ENCODE measurements at regions not wholly inside any gene's neighbourhood (a gene's known extent, or its start where the extent isn't known, plus 50 kb on each side); places are given as distances from the start of the nearest gene placed in this dataset.

DNA sequence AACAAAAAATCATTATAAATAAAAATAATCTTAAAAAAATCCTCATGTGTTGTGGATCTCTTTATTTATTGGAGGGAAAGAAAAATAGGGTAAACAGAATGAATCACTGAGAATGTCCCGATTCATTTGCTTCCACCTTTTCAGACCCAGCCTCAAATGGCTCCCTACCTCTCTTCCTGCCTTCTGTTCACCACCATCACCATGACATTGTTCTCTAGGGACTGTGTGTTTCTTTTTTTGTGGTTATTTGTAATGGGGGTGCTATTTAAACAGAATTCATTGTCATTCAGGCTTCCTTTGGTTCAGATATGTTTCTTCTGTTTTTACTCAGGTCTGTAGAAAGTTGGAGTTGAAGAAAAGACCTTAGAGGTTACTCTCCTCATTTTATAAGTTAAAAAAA lies 198.2 kb downstream of the KIF4B start:
- DNase-seq, result no peak

DNA sequence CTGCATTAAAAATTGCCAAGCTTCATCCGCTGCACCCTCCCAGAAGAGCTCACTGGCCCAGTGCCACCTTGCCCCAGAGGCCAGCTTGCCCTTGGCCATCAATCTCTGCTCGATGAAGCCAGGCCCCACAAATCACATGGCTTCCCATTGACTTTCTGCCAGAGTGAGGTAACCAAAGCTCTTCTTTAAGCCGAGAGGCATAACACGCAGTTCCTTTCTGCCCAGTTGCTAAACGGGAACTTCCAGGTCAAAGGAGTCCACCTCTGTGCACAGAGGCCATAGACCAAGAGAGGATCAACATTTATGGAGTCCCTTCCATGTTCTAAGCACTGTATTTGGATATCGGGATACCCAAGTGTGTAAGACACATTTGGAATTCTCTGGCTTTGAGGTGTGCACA lies 208.8 kb downstream of the KIF4B start:
- no peak for DNase-seq

- DNase-seq, result no peak
Measured at GRCh38 chr5:155229135-155229534, 215.6 kb downstream of the KIF4B start.

GRCh38 chr5:155239803-155240202 lies 226.2 kb downstream of the KIF4B start:
- no peak for DNase-seq

- DNase-seq, result no peak
Measured at GRCh38 chr5:155250596-155250995, 237.0 kb downstream of the KIF4B start.

DNA sequence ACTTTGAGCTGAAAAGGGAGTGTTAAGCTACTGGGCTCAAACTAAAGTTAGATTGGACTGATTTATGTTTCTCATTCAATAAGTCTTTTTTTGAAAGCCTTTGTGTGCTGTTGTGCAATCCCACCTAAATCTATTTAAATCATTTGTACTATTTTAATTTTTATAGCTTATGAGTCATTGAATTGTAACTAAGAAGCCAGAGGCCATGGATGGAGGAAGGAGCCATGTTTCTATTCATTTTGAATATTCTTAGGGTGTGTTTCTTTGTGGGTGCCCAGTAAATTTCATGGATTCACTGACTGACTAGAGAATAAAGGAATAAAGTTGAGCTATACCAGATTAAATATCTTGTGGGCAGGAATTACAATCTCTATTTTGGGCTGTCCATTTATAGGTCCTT lies 238.5 kb downstream of the KIF4B start:
- no peak for DNase-seq

DNA sequence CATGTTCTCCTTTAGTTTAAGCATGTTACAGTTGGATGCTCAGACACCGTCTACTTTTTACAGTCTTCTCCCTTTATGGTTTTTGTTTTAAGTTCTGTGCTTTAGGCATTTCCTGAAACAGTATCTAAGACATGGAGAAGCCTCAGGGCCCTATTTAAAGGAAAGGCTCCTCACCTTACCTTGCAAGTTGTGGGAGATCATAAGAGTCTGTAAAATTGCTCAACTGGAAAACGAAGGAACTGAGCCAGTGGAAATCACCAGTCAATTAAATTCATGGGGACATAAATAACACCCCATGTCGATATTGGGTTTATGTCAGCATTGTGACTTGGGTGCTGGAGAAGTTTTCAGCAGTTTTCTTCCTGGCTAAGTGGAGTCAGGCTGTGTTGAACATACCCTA lies 239.2 kb downstream of the KIF4B start:
- no peak for DNase-seq

GRCh38 chr5:155254399-155254798 lies 240.8 kb downstream of the KIF4B start:
- no peak for DNase-seq

DNA sequence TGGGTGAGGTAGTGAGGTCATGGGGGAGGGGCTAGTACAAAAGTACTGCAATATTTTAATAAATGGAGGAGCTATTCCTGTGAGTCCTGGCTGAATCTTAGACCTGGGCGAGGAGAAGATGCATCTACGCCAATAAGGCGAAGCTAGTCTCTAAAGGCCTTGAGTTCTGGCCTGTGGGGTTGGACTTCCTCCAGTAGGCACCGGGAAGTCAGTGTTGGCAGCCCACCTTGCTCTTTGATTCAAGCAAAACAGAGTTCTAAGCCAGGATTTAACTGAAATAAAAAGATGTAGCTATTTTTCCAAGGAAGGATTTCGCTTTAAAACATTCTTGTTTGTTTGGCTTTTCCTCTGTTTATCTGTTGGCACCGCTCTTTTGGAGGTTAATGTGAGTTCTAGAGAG lies 244.6 kb downstream of the KIF4B start:
- DNase-seq, result no peak

DNA sequence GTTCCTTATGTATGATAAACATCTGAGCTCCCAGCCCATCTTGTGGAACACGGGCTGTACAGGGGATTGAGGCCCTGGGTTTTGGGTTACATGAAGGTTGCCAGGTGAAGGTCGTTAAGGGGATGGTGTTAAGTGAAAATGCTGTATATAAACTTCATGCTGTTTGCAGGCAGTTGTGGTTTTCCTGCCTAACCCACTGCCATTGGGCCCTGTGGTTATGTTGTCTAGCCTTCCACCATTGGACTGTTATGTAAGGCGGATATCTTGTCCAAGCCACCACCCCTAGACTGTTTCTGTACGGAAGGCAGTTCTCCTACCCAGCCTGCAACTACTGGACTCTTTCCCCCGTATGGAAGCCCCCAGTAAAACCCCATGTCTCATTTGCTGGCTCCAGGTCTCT lies 246.1 kb downstream of the KIF4B start:
- no peak for DNase-seq

DNA sequence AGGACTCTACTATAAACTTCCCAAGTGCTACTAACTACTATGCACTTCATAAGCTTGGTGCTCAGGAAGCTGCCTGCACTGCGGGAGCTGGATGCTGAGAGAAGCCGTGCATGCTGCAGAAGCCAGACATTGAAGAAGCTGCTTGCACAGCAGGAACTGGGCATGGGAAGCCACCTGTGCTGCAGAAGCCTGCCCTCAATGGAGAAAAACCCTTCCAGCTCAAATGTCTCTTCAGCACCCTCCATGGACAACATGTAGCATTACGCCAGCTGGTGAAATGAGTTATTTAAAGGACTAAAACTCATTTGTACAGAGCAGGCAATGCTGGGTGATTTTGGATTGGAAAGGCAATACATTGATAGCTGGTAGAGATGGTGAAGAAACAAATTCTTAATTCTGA lies 247.2 kb downstream of the KIF4B start:
- DNase-seq, result no peak

DNA sequence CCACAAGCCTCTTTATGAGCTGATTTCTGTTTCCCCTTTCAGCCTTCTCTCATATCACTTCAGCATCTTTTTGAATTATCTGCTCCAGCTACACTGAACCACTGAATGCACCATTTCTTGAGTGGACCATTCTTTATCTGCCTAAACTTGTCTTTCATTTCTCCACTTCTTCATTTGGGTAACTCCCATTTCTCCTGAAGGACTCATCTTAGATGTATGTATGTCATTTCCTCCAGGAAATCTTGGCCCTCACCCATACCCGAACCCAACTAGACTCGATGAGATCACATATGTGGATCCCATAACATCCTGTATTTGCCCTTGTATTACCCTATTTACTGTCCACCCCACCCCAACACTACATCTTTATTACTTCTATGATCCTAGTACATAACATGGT lies 249.8 kb downstream of the KIF4B start:
- DNase-seq, result no peak

DNA sequence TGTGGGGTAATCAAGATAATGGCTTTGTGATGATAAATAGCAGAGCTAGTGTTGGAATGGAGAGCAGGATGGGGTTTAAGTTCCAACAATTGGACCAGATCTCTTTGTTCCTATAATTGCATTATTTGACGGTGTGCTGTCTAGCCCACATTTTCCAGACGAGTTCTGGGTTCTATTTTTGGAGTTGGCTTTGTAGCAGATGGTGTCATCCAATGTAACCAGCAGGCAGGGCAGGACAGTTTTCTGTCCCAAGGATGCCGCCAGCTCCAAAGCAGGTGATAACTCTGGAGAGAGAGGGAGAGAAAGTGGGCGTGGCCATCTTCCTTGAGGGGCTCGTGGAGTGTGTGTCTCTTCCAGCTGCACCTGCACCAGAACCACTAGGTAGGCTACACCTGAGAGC lies 251.3 kb downstream of the KIF4B start:
- DNase-seq, result no peak

GRCh38 chr5:155268770-155269425 lies 255.3 kb downstream of the KIF4B start:
- no peak for DNase-seq

- DNase-seq, result no peak
Measured at GRCh38 chr5:155270725-155271124, 257.2 kb downstream of the KIF4B start.

- DNase-seq, result no peak
Measured at GRCh38 chr5:155274484-155274883, 260.9 kb downstream of the KIF4B start.

GRCh38 chr5:155275222-155275621 lies 261.7 kb downstream of the KIF4B start:
- no peak for DNase-seq

GRCh38 chr5:155276231-155276630 lies 262.7 kb downstream of the KIF4B start:
- DNase-seq, result no peak

- DNase-seq, result no peak
Measured at GRCh38 chr5:155278532-155278931, 265.0 kb downstream of the KIF4B start.

DNA sequence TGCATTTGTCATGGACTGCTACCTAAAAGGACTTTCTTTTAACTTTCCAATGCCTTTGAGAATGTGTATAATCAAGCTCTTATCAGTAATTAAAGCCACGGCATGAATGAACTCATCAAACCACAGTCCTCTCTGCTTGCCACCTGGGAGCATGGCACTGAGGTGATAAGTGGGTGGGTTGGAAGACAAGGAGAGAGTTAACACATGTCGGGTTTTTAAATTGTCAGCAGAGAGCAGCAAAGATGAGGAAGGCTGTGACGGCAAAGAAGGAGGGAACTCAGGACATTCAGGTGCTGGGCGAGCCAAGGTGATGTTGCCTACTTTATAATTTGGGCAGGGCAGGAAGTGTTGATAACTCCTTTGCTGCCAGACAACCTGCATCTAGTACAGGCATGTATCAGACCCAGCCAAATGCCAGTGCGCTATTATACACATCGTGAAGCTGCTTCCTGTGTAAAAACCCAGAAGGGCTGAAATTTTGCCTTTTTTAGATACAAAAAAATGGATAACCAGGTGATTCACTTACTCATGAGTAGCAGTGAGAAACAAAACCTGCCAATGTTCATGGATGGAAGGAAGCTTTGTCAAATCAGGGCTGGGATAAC lies 269.1 kb downstream of the KIF4B start:
- DNase-seq, result no peak

GRCh38 chr5:155285706-155286105 lies 272.2 kb downstream of the KIF4B start:
- no peak for DNase-seq

GRCh38 chr5:155290937-155291336 lies 277.4 kb downstream of the KIF4B start:
- no peak for DNase-seq

- no peak for DNase-seq
Measured at GRCh38 chr5:155293605-155294178, 280.1 kb downstream of the KIF4B start.

- DNase-seq, result no peak
Measured at GRCh38 chr5:155295111-155295510, 281.6 kb downstream of the KIF4B start.
